HG02870 (cell line): ENCODE measurements at regions not wholly inside any gene's neighbourhood (a gene's known extent, or its start where the extent isn't known, plus 50 kb on each side); places are given as distances from the start of the nearest gene placed in this dataset.

Source experiments
- ATAC-seq: cut with Tn5 transposase; IDR thresholded peaks from one replicate; pipeline ENCODE4 v1.9.1; 2021; ENCODE audit warnings: mild to moderate bottlenecking, moderate library complexity; ENCODE audit not compliant: unreplicated experiment

- no peak for ATAC-seq
Observed at GRCh38 chr11:26219183-26220117, 112.5 kb upstream of the ANO3 start.

- no peak for ATAC-seq
Observed at GRCh38 chr11:26225646-26226045, 106.3 kb upstream of the ANO3 start.

- peak; percentile 83 for ATAC-seq
Observed at GRCh38 chr11:26227301-26227746, 104.6 kb upstream of the ANO3 start.

- no peak for ATAC-seq
Observed at GRCh38 chr11:26227883-26228502, 103.9 kb upstream of the ANO3 start.

GRCh38 chr11:26228778-26229177 is 103.2 kb upstream of the ANO3 start:
- no peak for ATAC-seq

- no peak for ATAC-seq
Observed at GRCh38 chr11:26229257-26229656, 102.7 kb upstream of the ANO3 start.

GRCh38 chr11:26229981-26230380 is 101.9 kb upstream of the ANO3 start:
- no peak for ATAC-seq

- ATAC-seq: peak; percentile 40
Observed at GRCh38 chr11:26231252-26231661, 100.7 kb upstream of the ANO3 start.

- no peak for ATAC-seq
Observed at GRCh38 chr11:26234451-26234850, 97.5 kb upstream of the ANO3 start.

- ATAC-seq: no peak
Observed at GRCh38 chr11:26243426-26243825, 88.5 kb upstream of the ANO3 start.

GRCh38 chr11:26244207-26244606 is 87.7 kb upstream of the ANO3 start:
- ATAC-seq: no peak

GRCh38 chr11:26245046-26245445 is 86.9 kb upstream of the ANO3 start:
- ATAC-seq: no peak

- no peak for ATAC-seq
Observed at GRCh38 chr11:26247340-26247739, 84.6 kb upstream of the ANO3 start.

GRCh38 chr11:26248661-26249060 is 83.3 kb upstream of the ANO3 start:
- no peak for ATAC-seq

- no peak for ATAC-seq
Observed at GRCh38 chr11:26254378-26254777, 77.6 kb upstream of the ANO3 start.

- ATAC-seq: no peak
Observed at GRCh38 chr11:26263769-26264168, 68.2 kb upstream of the ANO3 start.

- no peak for ATAC-seq
Observed at GRCh38 chr11:26264266-26264665, 67.7 kb upstream of the ANO3 start.

- ATAC-seq: no peak
Observed at GRCh38 chr11:26268980-26269660, 62.8 kb upstream of the ANO3 start.

GRCh38 chr11:26271666-26272065 is 60.3 kb upstream of the ANO3 start:
- no peak for ATAC-seq

- peak; percentile 87 for ATAC-seq
Observed at GRCh38 chr11:26276798-26277424, 55.0 kb upstream of the ANO3 start.

GRCh38 chr11:26278354-26278753 is 53.6 kb upstream of the ANO3 start:
- ATAC-seq: no peak
